ENCODE measurements at regions not wholly inside any gene's neighbourhood (a gene's known extent, or its start where the extent isn't known, plus 50 kb on each side); places are given as distances from the start of the nearest gene placed in this dataset.
A peak's percentile ranks its signal among the peaks of the same experiment; 100 is the strongest.

- no peak for TF ChIP-seq PATZ1 (CRISPR knock-in tag; IDR thresholded peaks at IDR 0.05; ENCODE audit: borderline replicate concordance)
- TF ChIP-seq ZFP30 (CRISPR knock-in tag; IDR thresholded peaks at IDR 0.05) = no peak
- no peak for TF ChIP-seq CSRNP3 (CRISPR knock-in tag; IDR thresholded peaks at IDR 0.05)
- TF ChIP-seq TCF4 (CRISPR knock-in tag; IDR thresholded peaks at IDR 0.05; ENCODE audit: borderline replicate concordance) = peak; percentile 65; the same call in 1 of the 2 replicates
- no peak for ATAC-seq
Measured at GRCh38 chr13:50078895-50079654, 63.8 kb downstream of the KCNRG start.

- ATAC-seq = no peak
- TF ChIP-seq ZNF565 (CRISPR knock-in tag; conservative IDR thresholded peaks at IDR 0.05; ENCODE audit: low read depth) = no peak
- no peak for TF ChIP-seq ZNF70 (CRISPR knock-in tag; IDR thresholded peaks at IDR 0.05)
- no peak for TF ChIP-seq CREB5 (CRISPR knock-in tag; IDR thresholded peaks at IDR 0.05; ENCODE audit: low read depth)
- TF ChIP-seq CSRNP3 (CRISPR knock-in tag; IDR thresholded peaks at IDR 0.05) = no peak
- no peak for TF ChIP-seq ARNTL (CRISPR knock-in tag; IDR thresholded peaks at IDR 0.05; ENCODE audit: borderline replicate concordance, low read depth)
- no peak for TF ChIP-seq TOX (CRISPR knock-in tag; IDR thresholded peaks at IDR 0.05; ENCODE audit: borderline replicate concordance)
- no peak for TF ChIP-seq TSHZ2 (CRISPR knock-in tag; IDR thresholded peaks at IDR 0.05)
- TF ChIP-seq POU6F1 (CRISPR knock-in tag; IDR thresholded peaks at IDR 0.05; ENCODE audit: borderline replicate concordance, low read depth) = no peak
- no peak for TF ChIP-seq OSR1 (CRISPR knock-in tag; IDR thresholded peaks at IDR 0.05)
- TF ChIP-seq ZNF8 (CRISPR knock-in tag; IDR thresholded peaks at IDR 0.05) = no peak
- no peak for TF ChIP-seq ZFP3 (CRISPR knock-in tag; IDR thresholded peaks at IDR 0.05)
Measured at GRCh38 chr13:50079655-50080202, 64.5 kb downstream of the KCNRG start.

GRCh38 chr13:50080203-50080910 is 65.1 kb downstream of the KCNRG start:
- no peak for TF ChIP-seq ZFP30 (CRISPR knock-in tag; IDR thresholded peaks at IDR 0.05)
- no peak for TF ChIP-seq PATZ1 (CRISPR knock-in tag; IDR thresholded peaks at IDR 0.05; ENCODE audit: borderline replicate concordance)
- TF ChIP-seq CSRNP3 (CRISPR knock-in tag; IDR thresholded peaks at IDR 0.05) = no peak
- TF ChIP-seq ZFP3 (CRISPR knock-in tag; IDR thresholded peaks at IDR 0.05) = no peak
- TF ChIP-seq OSR1 (CRISPR knock-in tag; IDR thresholded peaks at IDR 0.05) = no peak
- no peak for TF ChIP-seq BACH2 (CRISPR knock-in tag; IDR thresholded peaks at IDR 0.05; ENCODE audit: borderline replicate concordance)
- no peak; the same call in 2 of the 3 replicates for ATAC-seq

Measured in SK-N-SH treated with all-trans-retinoic acid at 6 μM for 48 hours (cell line).